HAP-1 (cell line): ENCODE measurements at regions not wholly inside any gene's neighbourhood (a gene's known extent, or its start where the extent isn't known, plus 50 kb on each side); places are given as distances from the start of the nearest gene placed in this dataset.
"Not testable (repeated sequence)": the region's sequence is repeated elsewhere in the genome, so short reads cannot be mapped to it uniquely, and the experiment has no call there.

Experiments
- DNase-seq, 2 experiments: peaks; one replicate each; pipeline ENCODE4 v3.0.0-alpha.2; 2016 to 2020; ENCODE audit warnings: low spot score in 2 of 2
- H3K27me3 ChIP-seq: fragments of 250-450 bp; sonication (Bioruptor Pico); 2 replicates; pipeline ENCODE4 v1.5.1; 2020; ENCODE audit warnings: low read depth, mild to moderate bottlenecking, moderate library complexity
- H3K36me3 ChIP-seq: fragments of 250-450 bp; sonication (Bioruptor Pico); replicated peaks from 2 replicates; pipeline ENCODE4 v1.5.1; 2020; ENCODE audit warnings: mild to moderate bottlenecking
- H3K4me1 ChIP-seq: fragments of 250-450 bp; sonication (Bioruptor Pico); 2 replicates; pipeline ENCODE4 v1.5.1; 2020; ENCODE audit warnings: mild to moderate bottlenecking
- H3K4me3 ChIP-seq: fragments of 250-450 bp; sonication (Bioruptor Pico); 2 replicates; pipeline ENCODE4 v1.5.1; 2020; ENCODE audit warnings: mild to moderate bottlenecking, moderate library complexity
- H3K9me3 ChIP-seq: fragments of 250-450 bp; sonication (Bioruptor Pico); 2 replicates; pipeline ENCODE4 v1.5.1; 2020; ENCODE audit warnings: mild to moderate bottlenecking, moderate library complexity
- in situ Hi-C: fragments of 300-500 bp; cut with MboI; formaldehyde crosslinking; loops from 3 replicates; pipeline ENCODE4 v1.14.3; 2020; ENCODE audit warnings: low sequenced_read_pairs, inconsistent platforms, mixed read lengths

GRCh38 chr15:67925182-67925581 is 85.3 kb upstream of the RNU6-1 start:
- Histone ChIP-seq H3K4me1 (no peaks in the 10 kb centered on the region), H3K4me3 (no peak overlapping the region), H3K27me3 (no peaks in the 10 kb centered on the region), H3K9me3 (no peaks in the 10 kb centered on the region), H3K36me3 (no peaks in the 10 kb centered on the region)
- DNase-seq = no peak
- in situ Hi-C loops = no loop called here

GRCh38 chr15:67927501-67928168 is 87.8 kb upstream of the RNU6-1 start:
- no peaks in the 10 kb centered on the region; the same call in 1 of the 2 replicates for H3K27me3 ChIP-seq
- in situ Hi-C loops = no loop called here
- H3K9me3 ChIP-seq = no peaks in the 10 kb centered on the region
- H3K36me3 ChIP-seq = no peaks in the 10 kb centered on the region
- no peak overlapping the region for H3K4me3 ChIP-seq
- DNase-seq = no peak
- H3K4me1 ChIP-seq = no peaks in the 10 kb centered on the region

- Histone ChIP-seq H3K36me3 (no peaks in the 10 kb centered on the region), H3K4me3 (no peak overlapping the region), H3K4me1 (no peaks in the 10 kb centered on the region), H3K9me3 (no peaks in the 10 kb centered on the region), H3K27me3 (no peaks in the 10 kb centered on the region; the same call in 1 of the 2 replicates)
- no peak for DNase-seq
- in situ Hi-C loops = no loop called here
Measured at GRCh38 chr15:67928666-67929065, 88.8 kb upstream of the RNU6-1 start.

- in situ Hi-C loops = no loop called here
Measured at GRCh38 chr15:67930720-67931119, 90.9 kb upstream of the RNU6-1 start.

GRCh38 chr15:67931861-67932260 is 92.0 kb upstream of the RNU6-1 start:
- no peaks in the 10 kb centered on the region; the same call in 1 of the 2 replicates for H3K27me3 ChIP-seq
- no peak overlapping the region for H3K4me3 ChIP-seq
- no peak for DNase-seq
- no peaks in the 10 kb centered on the region for H3K36me3 ChIP-seq
- H3K4me1 ChIP-seq = no peaks in the 10 kb centered on the region
- in situ Hi-C loops = no loop called here
- no peaks in the 10 kb centered on the region for H3K9me3 ChIP-seq

More at GRCh38 chr15:67930720-67931119, 90.9 kb upstream of the RNU6-1 start:
- H3K4me3 ChIP-seq = no peak overlapping the region
- H3K4me1 ChIP-seq = no peaks in the 10 kb centered on the region
- H3K27me3 ChIP-seq = no peaks in the 10 kb centered on the region; the same call in 1 of the 2 replicates
- no peak for DNase-seq
- no peaks in the 10 kb centered on the region for H3K36me3 ChIP-seq
- H3K9me3 ChIP-seq = no peaks in the 10 kb centered on the region

GRCh38 chr15:67934126-67934525 is 94.3 kb upstream of the RNU6-1 start:
- H3K27me3 ChIP-seq, in situ Hi-C loops, DNase-seq, H3K4me1 ChIP-seq, H3K9me3 ChIP-seq, H3K36me3 ChIP-seq, H3K4me3 ChIP-seq: not testable (repeated sequence)

GRCh38 chr15:67935244-67935643 is 95.4 kb upstream of the RNU6-1 start:
- Histone ChIP-seq H3K9me3 (no peaks in the 10 kb centered on the region), H3K36me3 (no peaks in the 10 kb centered on the region), H3K4me3 (no peak overlapping the region), H3K27me3 (no peaks in the 10 kb centered on the region; the same call in 1 of the 2 replicates), H3K4me1 (no peaks in the 10 kb centered on the region)
- in situ Hi-C loops = no loop called here
- DNase-seq = no peak

GRCh38 chr15:67936258-67936657 is 96.4 kb upstream of the RNU6-1 start:
- no peaks in the 10 kb centered on the region for H3K36me3 ChIP-seq
- H3K9me3 ChIP-seq = no peaks in the 10 kb centered on the region
- DNase-seq = no peak
- no peaks in the 10 kb centered on the region; the same call in 1 of the 2 replicates for H3K27me3 ChIP-seq
- no peak overlapping the region for H3K4me3 ChIP-seq
- H3K4me1 ChIP-seq = no peaks in the 10 kb centered on the region
- in situ Hi-C loops = no loop called here

GRCh38 chr15:67937153-67937761 is 97.4 kb upstream of the RNU6-1 start:
- Histone ChIP-seq H3K9me3 (no peaks in the 10 kb centered on the region), H3K4me1 (no peaks in the 10 kb centered on the region), H3K27me3 (no peaks in the 10 kb centered on the region; the same call in 1 of the 2 replicates), H3K4me3 (no peak overlapping the region), H3K36me3 (no peaks in the 10 kb centered on the region)
- no peak for DNase-seq
- in situ Hi-C loops = no loop called here

GRCh38 chr15:67939179-67939578 is 99.3 kb upstream of the RNU6-1 start:
- DNase-seq, in situ Hi-C loops, H3K27me3 ChIP-seq: not testable (repeated sequence)

GRCh38 chr15:67939588-67940323 is 99.9 kb upstream of the RNU6-1 start:
- H3K36me3 ChIP-seq, H3K27me3 ChIP-seq, H3K4me3 ChIP-seq, H3K9me3 ChIP-seq, H3K4me1 ChIP-seq, in situ Hi-C loops, DNase-seq: not testable (repeated sequence)

More at GRCh38 chr15:67939179-67939578, 99.3 kb upstream of the RNU6-1 start:
- not testable (repeated sequence) for H3K36me3 ChIP-seq, H3K9me3 ChIP-seq, H3K4me3 ChIP-seq, H3K4me1 ChIP-seq

GRCh38 chr15:67940324-67940719 is 100.5 kb upstream of the RNU6-1 start:
- DNase-seq = no peak
- in situ Hi-C loops = no loop called here
- no peaks in the 10 kb centered on the region for H3K9me3 ChIP-seq

GRCh38 chr15:67941648-67942310 is 101.9 kb upstream of the RNU6-1 start:
- Histone ChIP-seq H3K9me3 (no peaks in the 10 kb centered on the region), H3K27me3 (no peaks in the 10 kb centered on the region), H3K4me1 (peaks cover 14% of the 10 kb centered on the region), H3K36me3 (no peaks in the 10 kb centered on the region), H3K4me3 (no peak overlapping the region)
- DNase-seq = no peak
- in situ Hi-C loops = no loop called here

More at GRCh38 chr15:67940324-67940719, 100.5 kb upstream of the RNU6-1 start:
- H3K4me1 ChIP-seq = no peaks in the 10 kb centered on the region
- H3K4me3 ChIP-seq = no peak overlapping the region
- H3K36me3 ChIP-seq = no peaks in the 10 kb centered on the region
- no peaks in the 10 kb centered on the region for H3K27me3 ChIP-seq
